Dermis blood vessel endothelial cell (primary cell): ENCODE measurements at regions not wholly inside any gene's neighbourhood (a gene's known extent, or its start where the extent isn't known, plus 50 kb on each side); places are given as distances from the start of the nearest gene placed in this dataset.
"Not testable (repeated sequence)": the region's sequence is repeated elsewhere in the genome, so short reads cannot be mapped to it uniquely, and the experiment has no call there.

ENCODE experiments used
- DNase-seq: peaks from one replicate; pipeline ENCODE4 v3.0.0; 2010

- DNase-seq: no peak
Measured at GRCh38 chr3:137820366-137820765, 56.3 kb downstream of the SOX14 start.

- no peak for DNase-seq
Measured at GRCh38 chr3:137835096-137835495, 71.0 kb downstream of the SOX14 start.

GRCh38 chr3:137845194-137845593 is 81.1 kb downstream of the SOX14 start:
- DNase-seq: no peak

GRCh38 chr3:137845666-137846065 is 81.6 kb downstream of the SOX14 start:
- no peak for DNase-seq

- no peak for DNase-seq
Measured at GRCh38 chr3:137852391-137852830, 88.3 kb downstream of the SOX14 start.

GRCh38 chr3:137854533-137855261 is 90.6 kb downstream of the SOX14 start:
- DNase-seq: no peak

GRCh38 chr3:137866001-137866400 is 101.9 kb downstream of the SOX14 start:
- DNase-seq: no peak

GRCh38 chr3:137866933-137867332 is 102.8 kb downstream of the SOX14 start:
- no peak for DNase-seq

GRCh38 chr3:137867611-137868010 is 103.5 kb downstream of the SOX14 start:
- DNase-seq: no peak

- DNase-seq: no peak
Measured at GRCh38 chr3:137869022-137869421, 104.9 kb downstream of the SOX14 start.

GRCh38 chr3:137872589-137872988 is 108.5 kb downstream of the SOX14 start:
- DNase-seq: not testable (repeated sequence)

- DNase-seq: not testable (repeated sequence)
Measured at GRCh38 chr3:137896842-137897241, 113.1 kb upstream of the CLDN18 start.

- DNase-seq: no peak
Measured at GRCh38 chr3:137906985-137907649, 102.8 kb upstream of the CLDN18 start.

- DNase-seq: no peak
Measured at GRCh38 chr3:137924628-137925027, 85.3 kb upstream of the CLDN18 start.

- DNase-seq: no peak
Measured at GRCh38 chr3:137925080-137925479, 84.9 kb upstream of the CLDN18 start.

- DNase-seq: no peak
Measured at GRCh38 chr3:137926991-137927390, 83.0 kb upstream of the CLDN18 start.

- DNase-seq: no peak
Measured at GRCh38 chr3:137930976-137931375, 79.0 kb upstream of the CLDN18 start.

- no peak for DNase-seq
Measured at GRCh38 chr3:137938876-137939275, 71.1 kb upstream of the CLDN18 start.

GRCh38 chr3:137944593-137944992 is 65.4 kb upstream of the CLDN18 start:
- DNase-seq: no peak

GRCh38 chr3:137946356-137946973 is 63.5 kb upstream of the CLDN18 start:
- DNase-seq: peak; percentile 81

GRCh38 chr3:137947117-137947516 is 62.8 kb upstream of the CLDN18 start:
- no peak for DNase-seq

- no peak for DNase-seq
Measured at GRCh38 chr3:137948400-137949072, 61.4 kb upstream of the CLDN18 start.

- DNase-seq: no peak
Measured at GRCh38 chr3:137958636-137959035, 51.3 kb upstream of the CLDN18 start.
